ENCODE measurements at regions not wholly inside any gene's neighbourhood (a gene's known extent, or its start where the extent isn't known, plus 50 kb on each side); places are given as distances from the start of the nearest gene placed in this dataset.

DNA sequence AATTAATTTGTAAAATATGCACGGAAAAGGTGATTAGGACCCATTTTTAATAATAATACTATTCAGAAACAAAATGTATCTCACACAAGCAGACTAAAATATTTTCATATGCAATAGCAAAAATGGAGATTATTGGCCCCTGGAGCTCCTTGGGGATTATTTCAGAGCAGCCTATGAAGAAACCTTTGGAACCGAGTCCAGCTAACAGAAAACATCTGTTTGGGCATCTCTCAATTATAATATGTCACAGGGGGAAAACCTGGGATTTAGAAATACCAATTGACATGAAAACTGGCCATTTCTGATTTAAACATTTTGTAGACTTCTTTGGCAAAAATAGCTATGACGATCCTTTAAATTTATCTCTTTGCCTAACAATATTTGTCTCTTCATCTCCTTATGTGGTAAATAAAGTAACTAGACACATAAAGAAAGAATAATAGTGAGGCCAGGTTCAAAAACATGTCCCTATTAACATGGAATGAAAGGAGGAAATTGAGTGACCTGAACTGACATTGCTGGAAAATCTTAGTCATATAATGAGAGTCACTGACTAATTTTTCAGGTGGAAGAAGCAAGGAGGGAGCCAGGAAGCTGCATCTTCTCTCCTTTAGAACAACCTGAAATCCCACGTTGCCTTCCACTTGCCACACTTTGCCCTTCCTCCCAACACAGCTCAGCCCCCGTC, 199.0 kb downstream of the SOD2 start (continued):
- TF ChIP-seq BRCA1 (IDR thresholded peaks at IDR 0.05) (no peak), BRCA1 (CRISPR knock-in tag; IDR thresholded peaks at IDR 0.05) (no peak), MYNN (IDR thresholded peaks at IDR 0.05) (no peak), MYNN (CRISPR knock-in tag; IDR thresholded peaks at IDR 0.05) (no peak), CHD1 (IDR thresholded peaks at IDR 0.05; ENCODE audit: low read length) (no peak), ZNF175 (CRISPR knock-in tag; IDR thresholded peaks at IDR 0.05; ENCODE audit: low read depth) (no peak), ZNF3 (CRISPR knock-in tag; IDR thresholded peaks at IDR 0.05) (no peak)
- TF ChIP-seq, protein P1, sequence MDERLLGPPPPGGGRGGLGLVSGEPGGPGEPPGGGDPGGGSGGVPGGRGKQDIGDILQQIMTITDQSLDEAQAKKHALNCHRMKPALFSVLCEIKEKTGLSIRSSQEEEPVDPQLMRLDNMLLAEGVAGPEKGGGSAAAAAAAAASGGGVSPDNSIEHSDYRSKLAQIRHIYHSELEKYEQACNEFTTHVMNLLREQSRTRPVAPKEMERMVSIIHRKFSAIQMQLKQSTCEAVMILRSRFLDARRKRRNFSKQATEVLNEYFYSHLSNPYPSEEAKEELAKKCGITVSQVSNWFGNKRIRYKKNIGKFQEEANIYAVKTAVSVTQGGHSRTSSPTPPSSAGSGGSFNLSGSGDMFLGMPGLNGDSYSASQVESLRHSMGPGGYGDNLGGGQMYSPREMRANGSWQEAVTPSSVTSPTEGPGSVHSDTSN (CRISPR knock-in tag; IDR thresholded peaks at IDR 0.05; ENCODE audit: low read depth): no peak
- TF ChIP-seq, protein P1 (tag; conservative IDR thresholded peaks at IDR 0.05; ENCODE audit: low read depth): no peak
- TF ChIP-seq, protein P2, sequence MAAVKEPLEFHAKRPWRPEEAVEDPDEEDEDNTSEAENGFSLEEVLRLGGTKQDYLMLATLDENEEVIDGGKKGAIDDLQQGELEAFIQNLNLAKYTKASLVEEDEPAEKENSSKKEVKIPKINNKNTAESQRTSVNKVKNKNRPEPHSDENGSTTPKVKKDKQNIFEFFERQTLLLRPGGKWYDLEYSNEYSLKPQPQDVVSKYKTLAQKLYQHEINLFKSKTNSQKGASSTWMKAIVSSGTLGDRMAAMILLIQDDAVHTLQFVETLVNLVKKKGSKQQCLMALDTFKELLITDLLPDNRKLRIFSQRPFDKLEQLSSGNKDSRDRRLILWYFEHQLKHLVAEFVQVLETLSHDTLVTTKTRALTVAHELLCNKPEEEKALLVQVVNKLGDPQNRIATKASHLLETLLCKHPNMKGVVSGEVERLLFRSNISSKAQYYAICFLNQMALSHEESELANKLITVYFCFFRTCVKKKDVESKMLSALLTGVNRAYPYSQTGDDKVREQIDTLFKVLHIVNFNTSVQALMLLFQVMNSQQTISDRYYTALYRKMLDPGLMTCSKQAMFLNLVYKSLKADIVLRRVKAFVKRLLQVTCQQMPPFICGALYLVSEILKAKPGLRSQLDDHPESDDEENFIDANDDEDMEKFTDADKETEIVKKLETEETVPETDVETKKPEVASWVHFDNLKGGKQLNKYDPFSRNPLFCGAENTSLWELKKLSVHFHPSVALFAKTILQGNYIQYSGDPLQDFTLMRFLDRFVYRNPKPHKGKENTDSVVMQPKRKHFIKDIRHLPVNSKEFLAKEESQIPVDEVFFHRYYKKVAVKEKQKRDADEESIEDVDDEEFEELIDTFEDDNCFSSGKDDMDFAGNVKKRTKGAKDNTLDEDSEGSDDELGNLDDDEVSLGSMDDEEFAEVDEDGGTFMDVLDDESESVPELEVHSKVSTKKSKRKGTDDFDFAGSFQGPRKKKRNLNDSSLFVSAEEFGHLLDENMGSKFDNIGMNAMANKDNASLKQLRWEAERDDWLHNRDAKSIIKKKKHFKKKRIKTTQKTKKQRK (IDR thresholded peaks at IDR 0.05; ENCODE audit: borderline replicate concordance, low read depth, low read length): no peak

Data from K562 (cell line).